Neural progenitor cell (in vitro differentiated cells): ENCODE measurements at regions not wholly inside any gene's neighbourhood (a gene's known extent, or its start where the extent isn't known, plus 50 kb on each side); places are given as distances from the start of the nearest gene placed in this dataset.

Source experiments
- DNase-seq: peaks from one replicate; pipeline ENCODE4 v3.0.0-alpha.2; 2016; ENCODE audit warnings: low spot score
- H2AFZ ChIP-seq: fragments of 200-600 bp; sonication (generic); replicated peaks from 2 replicates; pipeline ENCODE4 v1.6.1; 2016; ENCODE audit warnings: antibody characterized with exemption
- H3F3A ChIP-seq: fragments of 200-600 bp; sonication (generic); 2 replicates; pipeline ENCODE4 v1.6.1; 2016; ENCODE audit warnings: antibody characterized with exemption, low read depth
- H3K27ac ChIP-seq: fragments of 200-600 bp; sonication (generic); 2 replicates; pipeline ENCODE4 v1.5.1; 2016; ENCODE audit warnings: mild to moderate bottlenecking
- H3K27me3 ChIP-seq: fragments of 200-600 bp; sonication (generic); 2 replicates; pipeline ENCODE4 v1.6.1; 2016; ENCODE audit warnings: mild to moderate bottlenecking, moderate library complexity
- H3K36me3 ChIP-seq: fragments of 200-600 bp; sonication (generic); 2 replicates; pipeline ENCODE4 v1.5.1; 2016
- H3K4me1 ChIP-seq: fragments of 200-600 bp; sonication (generic); 2 replicates; pipeline ENCODE4 v1.6.1; 2016; ENCODE audit warnings: mixed run types
- H3K4me2 ChIP-seq: fragments of 200-600 bp; sonication (generic); 2 replicates; pipeline ENCODE4 v1.6.1; 2016
- H3K4me3 ChIP-seq: fragments of 200-600 bp; sonication (generic); 2 replicates; pipeline ENCODE4 v1.5.1; 2016
- H3K79me2 ChIP-seq: fragments of 200-600 bp; sonication (generic); 2 replicates; pipeline ENCODE4 v1.6.1; 2016; ENCODE audit warnings: low read depth
- H3K9ac ChIP-seq: fragments of 200-600 bp; sonication (generic); 2 replicates; pipeline ENCODE4 v1.6.1; 2016
- H3K9me3 ChIP-seq: fragments of 200-600 bp; sonication (generic); 2 replicates; pipeline ENCODE4 v1.5.1; 2016; ENCODE audit warnings: low read depth
- H4K20me1 ChIP-seq: fragments of 200-600 bp; sonication (generic); 2 replicates; pipeline ENCODE4 v1.6.1; 2016; ENCODE audit warnings: low read depth
- H3K27ac Mint-ChIP-seq: 3 replicates; pipeline ENCODE4 v1.8.0; 2021; ENCODE audit warnings: mixed read lengths
- H3K27me3 Mint-ChIP-seq: 2 replicates; pipeline ENCODE4 v1.8.0; 2022; ENCODE audit warnings: low read depth, mild to moderate bottlenecking, inconsistent platforms, moderate library complexity, mixed read lengths; ENCODE audit not compliant: insufficient read depth
- H3K36me3 Mint-ChIP-seq: 3 replicates; pipeline ENCODE4 v1.8.0; 2021; ENCODE audit warnings: mixed read lengths
- H3K4me1 Mint-ChIP-seq: 3 replicates; pipeline ENCODE4 v1.8.0; 2021; ENCODE audit warnings: mixed read lengths
- H3K4me3 Mint-ChIP-seq: 3 replicates; pipeline ENCODE4 v1.8.0; 2021; ENCODE audit warnings: mild to moderate bottlenecking, moderate library complexity, mixed read lengths
- H3K9me3 Mint-ChIP-seq: 3 replicates; pipeline ENCODE4 v1.8.0; 2020; ENCODE audit warnings: mixed read lengths
- CTCF ChIP-seq: fragments of 200-600 bp; sonication (generic); IDR thresholded peaks from 2 replicates; pipeline ENCODE4 v1.5.1; 2017; ENCODE audit warnings: antibody characterized with exemption, mild to moderate bottlenecking
- EZH2 ChIP-seq: fragments of 200-600 bp; sonication (generic); IDR thresholded peaks from 2 replicates; pipeline ENCODE4 v1.6.1; 2017; ENCODE audit warnings: antibody characterized with exemption, mild to moderate bottlenecking, moderate library complexity
- EZH2phosphoT487 ChIP-seq: fragments of 200-600 bp; sonication (generic); IDR thresholded peaks from 2 replicates; pipeline ENCODE4 v1.6.1; 2017; ENCODE audit warnings: antibody characterized with exemption

- no peak overlapping the region for H3K27ac Mint-ChIP-seq
- H3K4me3 Mint-ChIP-seq = no peak overlapping the region
- peaks cover 20% of the 10 kb centered on the region for H3K4me1 Mint-ChIP-seq
- TF ChIP-seq CTCF (no peak), EZH2 (no peak), EZH2phosphoT487 (no peak)
- Histone ChIP-seq H3K4me2 (peak overlapping the region; percentile 25), H3K9ac (no peak overlapping the region), H3K9me3 (no peaks in the 10 kb centered on the region), H3K4me3 (no peak overlapping the region), H2AFZ (no peak overlapping the region), H3K36me3 (no peaks in the 10 kb centered on the region), H3K4me1 (peaks cover 42% of the 10 kb centered on the region), H3K79me2 (no peaks in the 10 kb centered on the region), H3K27ac (no peak overlapping the region), H3F3A (no peaks in the 10 kb centered on the region), H3K27me3 (no peaks in the 10 kb centered on the region), H4K20me1 (no peaks in the 10 kb centered on the region)
- no peaks in the 10 kb centered on the region for H3K36me3 Mint-ChIP-seq
- H3K9me3 Mint-ChIP-seq = peaks cover 5% of the 10 kb centered on the region
- H3K27me3 Mint-ChIP-seq = no peaks in the 10 kb centered on the region
- no peak for DNase-seq
Measured at GRCh38 chr3:182393830-182394367, 399.4 kb upstream of the ATP11B start.

GRCh38 chr3:182397164-182397563 lies 396.1 kb upstream of the ATP11B start:
- DNase-seq = no peak
- Histone ChIP-seq H3K79me2 (no peaks in the 10 kb centered on the region), H3K9me3 (no peaks in the 10 kb centered on the region), H3K9ac (no peak overlapping the region), H2AFZ (no peak overlapping the region), H3K4me2 (no peak overlapping the region), H3K4me3 (no peak overlapping the region), H3K36me3 (no peaks in the 10 kb centered on the region), H3F3A (peaks cover 4% of the 10 kb centered on the region), H3K27ac (no peak overlapping the region), H3K4me1 (peaks cover 28% of the 10 kb centered on the region), H4K20me1 (no peaks in the 10 kb centered on the region), H3K27me3 (no peaks in the 10 kb centered on the region)
- no peaks in the 10 kb centered on the region for H3K36me3 Mint-ChIP-seq
- TF ChIP-seq CTCF = no peak
- no peak for TF ChIP-seq EZH2phosphoT487
- no peak for TF ChIP-seq EZH2
- H3K27ac Mint-ChIP-seq = peak overlapping the region; percentile 2
- H3K9me3 Mint-ChIP-seq = peaks cover 2% of the 10 kb centered on the region
- H3K27me3 Mint-ChIP-seq = no peaks in the 10 kb centered on the region
- H3K4me1 Mint-ChIP-seq = peaks cover 16% of the 10 kb centered on the region
- no peak overlapping the region for H3K4me3 Mint-ChIP-seq

- peaks cover 4% of the 10 kb centered on the region for H3F3A ChIP-seq
- H3K27me3 Mint-ChIP-seq = no peaks in the 10 kb centered on the region
- peaks cover 11% of the 10 kb centered on the region for H3K4me1 Mint-ChIP-seq
- H3K27ac ChIP-seq = no peak overlapping the region
- no peaks in the 10 kb centered on the region for H3K36me3 ChIP-seq
- H3K9ac ChIP-seq = no peak overlapping the region
- TF ChIP-seq EZH2 (no peak), CTCF (no peak), EZH2phosphoT487 (no peak)
- no peaks in the 10 kb centered on the region for H3K27me3 ChIP-seq
- H3K79me2 ChIP-seq = no peaks in the 10 kb centered on the region
- H3K4me1 ChIP-seq = peaks cover 4% of the 10 kb centered on the region
- H2AFZ ChIP-seq = peak overlapping the region; percentile 57
- H3K4me3 ChIP-seq = no peak overlapping the region
- no peak overlapping the region for H3K27ac Mint-ChIP-seq
- H3K9me3 ChIP-seq = no peaks in the 10 kb centered on the region
- no peak overlapping the region for H3K4me3 Mint-ChIP-seq
- H3K9me3 Mint-ChIP-seq = peaks cover 5% of the 10 kb centered on the region
- DNase-seq = no peak
- H4K20me1 ChIP-seq = no peaks in the 10 kb centered on the region
- H3K36me3 Mint-ChIP-seq = no peaks in the 10 kb centered on the region
- no peak overlapping the region for H3K4me2 ChIP-seq
Measured at GRCh38 chr3:182399978-182400737, 393.1 kb upstream of the ATP11B start.
